ENCODE measurements at regions not wholly inside any gene's neighbourhood (a gene's known extent, or its start where the extent isn't known, plus 50 kb on each side); places are given as distances from the start of the nearest gene placed in this dataset.

DNA sequence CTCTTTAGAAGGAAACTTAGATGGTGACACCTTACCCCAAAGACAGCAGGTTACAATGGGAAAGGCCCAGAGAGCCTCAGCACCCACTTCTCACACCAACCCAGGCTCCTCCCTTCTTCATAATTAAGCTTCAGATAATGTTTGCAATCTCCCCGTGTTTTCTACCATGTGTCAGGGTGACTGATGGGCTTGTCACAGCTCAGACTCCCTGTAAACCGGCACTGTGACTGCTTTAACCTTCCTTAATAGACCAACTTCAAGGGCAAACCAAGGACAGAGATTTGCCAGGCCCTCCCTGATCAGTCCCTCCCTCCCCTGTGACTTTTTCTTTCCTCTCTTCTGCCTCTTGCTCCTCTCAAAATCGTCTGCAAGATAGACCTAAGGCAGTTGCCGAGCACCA is 760.6 kb upstream of the EEF2KMT start:
- no peak for DNase-seq (ENCODE audit: low read depth in 2 of 2)

DNA sequence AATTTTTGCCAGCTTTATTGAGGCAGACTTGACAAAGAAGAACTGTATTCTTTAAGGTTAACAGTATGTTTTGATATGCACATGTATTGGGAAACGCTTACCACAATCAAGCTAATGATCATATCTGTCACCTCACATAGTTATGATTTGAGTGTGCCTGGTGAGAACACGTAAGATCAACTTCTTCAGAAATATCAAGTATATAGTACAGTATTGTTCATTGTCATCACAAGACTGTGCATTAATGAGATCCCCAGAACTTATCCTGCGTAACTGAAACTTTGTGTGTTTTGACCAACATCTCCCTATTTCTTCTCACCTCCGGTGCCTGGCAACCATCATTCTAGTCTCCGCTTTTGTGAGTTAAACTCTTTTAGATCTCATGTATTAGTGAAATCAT is 756.4 kb upstream of the EEF2KMT start:
- no peak for DNase-seq (ENCODE audit: low read depth in 2 of 2)

DNA sequence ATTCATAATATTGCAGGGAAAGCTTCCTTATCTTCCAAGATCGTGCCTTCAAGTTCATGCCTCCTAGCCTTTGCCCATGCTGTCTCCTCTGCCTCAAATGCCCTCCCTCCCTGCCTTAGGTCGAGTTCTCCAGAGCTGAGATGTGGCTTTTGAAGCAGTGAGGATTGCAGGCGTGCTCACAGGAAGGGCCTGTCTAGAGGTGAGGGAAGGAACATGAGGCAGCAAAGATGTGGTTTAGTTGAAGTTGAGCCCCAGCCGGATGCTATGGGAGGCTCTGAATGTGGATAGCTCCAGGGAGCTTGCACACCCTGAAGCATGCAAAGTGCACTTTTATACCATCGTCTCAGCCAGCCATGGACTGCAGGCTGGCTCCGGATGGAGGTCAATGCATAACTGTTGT is 754.6 kb upstream of the EEF2KMT start:
- no peak for DNase-seq (ENCODE audit: low read depth in 2 of 2)

DNA sequence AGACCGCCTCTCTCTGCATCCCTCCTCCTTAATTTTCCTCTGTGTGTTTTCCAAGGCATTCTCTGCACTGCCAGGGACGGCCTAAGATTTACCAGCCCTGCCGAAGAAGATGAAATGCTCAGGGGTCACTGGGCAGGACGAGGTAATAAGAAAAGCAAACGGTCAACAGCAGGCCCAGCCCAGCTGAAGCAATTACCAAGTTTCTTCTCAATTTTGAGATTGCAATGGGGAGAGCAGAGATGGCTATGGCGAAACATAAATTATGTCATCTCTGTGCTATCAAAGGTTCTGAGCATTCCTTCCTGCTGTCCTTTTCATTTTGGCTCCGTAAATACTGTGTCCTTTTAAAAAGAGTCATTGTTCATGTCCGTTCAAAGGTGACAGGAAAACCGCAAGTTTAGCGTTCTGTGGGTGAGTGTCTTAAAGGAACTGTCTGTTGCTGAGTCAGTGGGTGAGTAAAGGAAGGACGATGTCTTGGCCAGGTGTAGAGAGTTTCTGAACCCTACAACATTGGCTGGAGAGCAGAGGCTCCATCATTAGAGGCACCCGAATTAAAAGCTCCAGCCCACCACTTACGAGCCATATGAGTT is 753.9 kb upstream of the EEF2KMT start:
- no peak for DNase-seq (ENCODE audit: low read depth in 2 of 2)

DNA sequence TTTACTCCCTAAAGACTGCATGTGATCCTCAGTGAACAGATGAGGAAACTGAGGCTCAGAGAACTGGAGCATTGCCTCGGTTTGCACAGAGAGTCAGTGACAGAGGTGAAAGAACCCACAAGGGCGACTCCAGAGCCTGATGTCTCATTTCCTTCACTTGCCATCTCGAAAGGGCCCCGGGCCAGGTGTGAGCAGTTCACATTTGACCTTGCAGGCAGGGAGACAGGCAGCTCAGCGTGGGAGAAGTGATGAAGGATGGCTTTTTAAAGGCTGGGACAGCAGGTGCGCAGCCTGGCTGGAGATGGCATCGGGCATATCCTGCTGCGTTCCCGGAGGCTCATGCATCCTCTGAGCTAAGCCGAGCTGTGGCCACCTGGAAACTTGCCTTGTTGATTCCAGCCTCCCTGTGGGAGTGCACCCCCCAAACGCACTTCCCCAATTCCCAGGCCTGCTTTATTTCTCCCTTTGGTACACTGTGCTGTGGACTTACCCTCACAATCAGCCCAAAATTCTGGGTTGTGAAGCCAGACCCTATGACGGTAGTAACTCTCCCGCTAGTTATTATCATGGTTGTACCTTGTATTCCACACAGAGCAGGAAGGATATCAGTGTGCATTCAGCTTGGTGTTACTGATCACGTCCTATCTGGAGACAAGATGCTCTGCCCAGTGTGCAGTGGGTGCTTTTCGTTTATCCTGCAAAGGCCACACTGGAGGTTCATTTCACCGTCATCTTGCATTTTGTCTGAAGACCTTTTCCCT is 753.2 kb upstream of the EEF2KMT start:
- no peak for DNase-seq (ENCODE audit: low read depth in 2 of 2)

DNA sequence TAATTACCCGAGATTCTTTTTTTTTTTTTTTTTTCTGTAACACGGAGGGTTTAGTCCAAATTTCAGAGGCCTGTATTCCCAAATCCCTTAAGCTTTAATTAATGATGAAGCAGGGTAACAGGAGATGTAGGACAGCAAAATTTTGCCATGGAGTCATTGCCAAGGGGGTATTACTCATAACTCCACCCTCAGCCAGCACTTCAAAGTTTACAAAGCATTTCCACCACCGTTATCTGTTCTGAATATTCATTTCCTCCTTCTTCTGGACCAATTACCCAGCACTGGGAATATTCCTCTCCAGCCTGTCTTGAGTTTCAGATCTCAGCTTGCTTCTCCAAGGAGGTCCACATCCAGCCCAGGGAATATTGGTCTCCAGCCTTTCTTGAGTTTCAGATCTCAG is 747.5 kb upstream of the EEF2KMT start:
- no peak for DNase-seq (ENCODE audit: low read depth in 2 of 2)

DNA sequence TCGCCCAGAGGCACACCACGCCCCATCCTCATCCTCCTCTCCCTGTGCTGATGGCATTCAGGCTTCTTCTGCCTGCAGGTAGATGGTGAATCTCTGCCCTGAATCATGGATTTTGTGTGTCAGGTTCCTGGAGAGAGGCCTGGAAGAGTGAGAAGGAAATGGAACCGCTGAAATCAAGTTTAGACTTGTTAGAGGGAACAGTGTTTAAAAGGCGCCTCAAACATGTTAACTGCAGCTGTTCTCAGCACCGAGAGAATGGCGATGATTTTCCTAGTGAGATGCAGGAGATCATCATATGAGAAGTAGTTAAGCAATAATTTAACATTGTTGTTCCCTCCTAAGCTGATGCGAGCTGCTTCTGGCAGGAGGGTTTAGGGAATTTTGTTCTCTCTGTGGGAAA is 744.4 kb upstream of the EEF2KMT start:
- DNase-seq (ENCODE audit: low read depth in 2 of 2) = no peak

DNA sequence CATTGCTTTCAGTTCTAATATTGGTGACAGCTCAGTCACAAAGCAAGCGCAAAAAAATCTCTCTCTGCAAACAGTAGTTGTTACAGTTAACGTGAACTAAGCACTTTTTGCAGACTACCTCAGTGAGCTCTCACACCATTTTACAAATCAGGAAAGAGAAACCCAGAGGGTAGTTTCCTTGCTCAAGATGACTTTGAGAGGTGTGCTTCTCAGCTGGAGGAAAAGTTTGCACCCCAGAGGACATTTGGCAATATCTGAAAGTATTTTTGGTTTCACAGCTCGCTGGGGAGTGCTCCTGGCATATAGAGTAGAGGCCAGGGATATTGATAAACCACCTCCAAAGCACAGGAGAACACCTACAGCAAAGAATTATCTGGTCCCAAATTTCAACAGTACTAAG is 741.1 kb upstream of the EEF2KMT start:
- no peak for DNase-seq (ENCODE audit: low read depth in 2 of 2)

DNA sequence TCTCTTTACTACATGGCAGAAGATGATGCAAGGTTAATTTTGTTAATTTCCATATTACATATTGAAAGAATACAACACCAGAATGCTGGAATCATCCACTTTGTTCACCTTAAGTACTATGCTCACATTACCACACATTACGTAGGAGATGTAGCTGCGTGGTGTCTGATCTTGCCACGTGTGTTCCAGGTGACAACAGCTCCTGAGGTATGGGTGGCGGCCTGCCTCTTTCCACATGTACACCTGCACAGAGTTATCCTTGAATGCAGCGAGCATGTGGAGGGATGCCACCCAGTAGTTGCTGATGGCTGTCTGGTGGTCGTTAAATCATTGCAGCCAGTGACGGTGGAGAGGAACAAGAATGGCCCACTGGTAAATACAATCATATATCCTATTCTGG is 740.5 kb upstream of the EEF2KMT start:
- no peak for DNase-seq (ENCODE audit: low read depth in 2 of 2)

DNA sequence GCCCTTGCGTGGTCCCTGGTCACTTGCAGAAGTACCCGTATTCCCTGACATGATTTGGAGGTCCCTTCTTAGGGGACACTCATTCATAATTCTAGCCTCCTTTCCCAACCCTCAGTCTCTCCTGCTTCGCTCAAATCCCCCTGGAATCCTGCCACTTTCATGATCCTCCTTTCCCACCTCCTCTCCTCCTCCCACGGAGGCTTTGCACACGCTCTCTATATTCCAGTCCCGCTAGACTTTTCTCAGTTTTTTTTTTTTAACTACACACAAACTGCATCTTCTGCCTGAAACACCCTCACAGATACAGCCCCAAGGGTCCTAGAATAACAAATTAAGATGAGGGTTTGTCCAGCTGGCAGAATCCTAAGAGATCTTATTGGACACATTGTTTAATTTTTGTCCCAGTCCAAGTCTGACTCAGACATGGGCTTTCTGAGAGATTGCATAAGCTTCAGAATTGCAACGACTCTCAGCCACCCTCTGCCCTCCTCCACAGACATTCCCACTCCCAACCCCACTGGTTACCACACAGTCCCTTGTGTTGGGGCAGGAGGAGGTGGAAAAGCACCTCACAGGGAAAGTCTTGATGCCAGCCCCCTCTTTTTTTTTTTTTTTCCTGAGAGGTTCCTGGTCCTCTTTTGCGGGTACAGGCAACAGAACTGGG is 739.5 kb upstream of the EEF2KMT start:
- no peak for DNase-seq (ENCODE audit: low read depth in 2 of 2)

DNA sequence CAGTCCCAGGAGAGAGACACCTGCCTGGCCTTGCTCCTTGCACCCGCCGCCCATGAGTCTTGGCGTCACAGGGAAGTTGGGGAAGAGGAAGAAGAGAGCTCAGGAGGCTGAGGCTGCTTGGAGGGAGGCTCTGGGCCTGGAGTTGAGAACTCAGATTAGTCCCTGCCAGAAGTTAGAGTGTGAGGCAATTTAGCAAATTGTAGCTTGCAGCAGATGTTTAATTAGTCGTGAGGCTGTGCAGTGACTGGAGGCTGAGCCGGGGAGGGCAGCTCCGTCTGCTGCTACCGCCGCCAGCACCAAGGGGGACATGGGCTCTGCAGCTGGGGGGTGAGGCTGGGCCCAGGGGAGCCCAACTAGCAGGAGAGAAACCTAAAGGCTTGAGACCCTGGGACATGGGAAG is 738.3 kb upstream of the EEF2KMT start:
- DNase-seq (ENCODE audit: low read depth in 2 of 2) = no peak

DNA sequence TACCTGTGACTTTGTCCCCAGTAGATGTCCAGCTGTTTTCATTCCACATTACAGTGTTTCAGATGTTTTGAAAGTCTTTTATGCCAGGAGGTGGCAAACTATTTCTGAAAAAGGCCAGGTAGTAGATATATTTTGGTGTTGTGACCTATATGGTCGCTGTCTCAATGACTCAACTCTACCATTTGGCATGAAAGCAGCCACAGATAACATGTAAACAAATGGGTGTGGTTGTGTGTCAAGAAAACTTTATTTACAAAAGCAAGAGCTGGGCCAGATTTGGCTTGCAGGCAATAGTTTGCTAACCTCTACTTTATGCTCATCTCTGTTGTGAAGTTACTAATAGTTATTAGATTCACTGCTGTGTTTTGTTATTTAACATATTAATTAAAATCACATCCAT is 728.7 kb upstream of the EEF2KMT start:
- DNase-seq (ENCODE audit: low read depth in 2 of 2) = no peak

DNA sequence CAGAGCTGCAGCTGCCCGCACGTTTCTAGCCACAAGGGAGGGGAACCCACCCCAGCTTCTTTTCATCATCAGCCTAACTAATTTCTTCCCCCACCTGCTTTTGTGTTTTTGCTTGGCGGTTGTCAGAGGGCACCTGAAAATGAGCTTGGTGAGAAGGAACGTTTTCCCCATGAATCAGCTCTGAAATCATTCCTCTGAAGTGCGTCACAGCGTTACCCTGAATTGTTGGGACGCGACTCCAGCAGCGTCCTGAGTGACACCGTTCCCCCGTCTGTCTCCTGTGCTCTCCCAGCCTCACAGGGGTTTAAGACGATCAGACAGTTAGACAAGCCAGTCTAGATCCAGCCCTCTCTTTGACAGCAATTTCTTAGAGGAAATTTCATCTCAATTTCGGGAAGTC is 722.9 kb upstream of the EEF2KMT start:
- no peak for DNase-seq (ENCODE audit: low read depth in 2 of 2)

DNA sequence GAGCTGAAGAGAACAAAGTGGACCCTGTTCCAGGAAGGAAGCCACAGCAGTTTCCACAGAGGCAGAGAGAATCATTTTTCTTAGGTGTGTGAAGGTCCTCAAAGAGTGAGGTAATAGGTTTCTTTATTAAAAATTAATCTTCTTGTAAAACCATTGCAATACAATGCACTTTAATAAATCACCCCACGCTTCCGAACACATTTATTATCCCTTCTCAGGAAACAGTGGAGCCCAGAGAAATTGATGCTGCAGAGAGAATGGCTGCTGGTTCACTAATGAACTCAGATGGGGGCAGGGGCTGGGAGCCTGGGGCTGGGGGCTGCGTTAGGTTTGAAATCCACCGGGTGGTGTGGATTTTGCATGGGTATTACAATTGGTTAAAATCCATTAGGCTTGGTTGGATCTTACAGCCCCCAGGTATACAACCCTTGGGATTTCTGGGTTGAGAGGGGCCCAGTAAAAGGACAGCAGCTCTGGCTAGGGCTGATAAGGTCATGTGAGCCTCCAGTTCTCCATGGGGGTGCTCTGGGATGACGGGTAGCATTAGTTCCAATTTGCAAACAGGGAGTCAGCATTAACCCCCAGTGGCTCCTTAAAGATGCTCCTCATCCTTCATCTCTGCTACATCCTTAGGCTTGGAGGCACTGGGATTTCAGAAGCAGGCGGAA is 718.1 kb upstream of the EEF2KMT start:
- DNase-seq (ENCODE audit: low read depth in 2 of 2) = no peak

DNA sequence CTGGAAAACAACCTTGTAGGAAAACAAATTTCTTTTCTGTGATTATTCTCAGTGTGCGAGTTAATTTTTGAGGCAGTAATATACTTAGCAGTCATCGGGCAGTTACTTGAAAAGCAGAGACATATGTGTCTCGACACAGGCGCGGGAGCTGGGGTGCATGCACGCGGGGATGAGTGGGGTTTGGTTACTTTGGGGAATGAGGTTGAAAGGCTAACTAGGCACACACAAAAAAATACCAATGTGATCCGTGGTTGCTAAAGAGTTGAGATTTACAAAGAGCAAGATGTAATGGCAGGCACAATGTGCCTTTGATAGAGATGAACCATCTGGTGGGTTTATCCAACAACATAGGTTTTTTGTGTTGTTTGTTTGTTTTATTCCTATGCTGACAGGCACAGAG is 703.8 kb upstream of the EEF2KMT start:
- DNase-seq (ENCODE audit: low read depth in 2 of 2) = no peak

DNA sequence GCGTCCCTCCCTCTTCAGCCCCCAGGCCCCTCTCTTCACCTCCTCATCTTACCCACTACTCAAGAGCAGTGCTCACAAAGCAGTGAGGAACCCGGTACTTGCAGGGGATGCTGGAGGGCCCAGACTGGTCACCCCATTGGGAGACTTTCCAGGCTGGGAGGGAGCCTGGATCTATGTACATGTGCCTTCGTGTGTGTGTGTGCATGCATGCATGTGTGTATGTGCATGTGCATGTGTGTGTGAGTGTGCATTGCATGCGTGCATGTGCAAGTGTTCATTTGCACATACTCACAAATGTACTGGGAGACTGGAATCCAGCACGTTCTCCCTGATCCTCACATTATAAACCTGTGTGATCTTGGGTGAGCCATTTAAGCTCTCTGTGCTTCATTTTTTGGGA is 696.0 kb upstream of the EEF2KMT start:
- no peak for DNase-seq (ENCODE audit: low read depth in 2 of 2)

DNA sequence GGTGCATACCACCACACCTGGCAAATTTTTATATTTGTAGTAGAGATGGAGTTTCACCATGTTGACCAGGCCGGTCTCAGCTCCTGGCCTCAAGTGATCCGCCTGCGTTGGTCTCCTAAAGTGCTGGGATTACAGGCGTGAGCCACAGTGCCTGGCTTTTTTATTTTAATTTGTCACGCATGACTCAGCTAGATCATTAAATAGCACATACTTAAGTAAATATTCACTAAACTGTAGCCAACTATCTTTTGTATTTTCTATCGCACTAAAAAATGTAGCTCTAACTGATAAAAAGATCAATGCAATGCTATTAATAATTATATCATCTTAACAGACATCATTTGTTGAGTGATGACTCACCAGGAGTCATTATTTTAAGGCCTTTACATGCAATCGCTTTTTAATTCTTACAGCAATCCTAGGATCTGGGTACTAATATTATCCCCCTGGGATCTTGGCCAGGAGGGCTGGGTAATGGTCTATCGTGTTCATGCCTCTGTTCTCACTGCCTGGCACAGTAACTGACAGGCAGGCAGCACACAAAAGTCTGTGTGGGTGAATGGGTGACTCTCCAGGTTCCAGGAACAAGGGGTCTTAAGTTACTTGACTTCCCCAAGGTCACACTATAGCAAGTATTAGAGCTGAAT is 693.5 kb upstream of the EEF2KMT start:
- DNase-seq (ENCODE audit: low read depth in 2 of 2) = no peak

DNA sequence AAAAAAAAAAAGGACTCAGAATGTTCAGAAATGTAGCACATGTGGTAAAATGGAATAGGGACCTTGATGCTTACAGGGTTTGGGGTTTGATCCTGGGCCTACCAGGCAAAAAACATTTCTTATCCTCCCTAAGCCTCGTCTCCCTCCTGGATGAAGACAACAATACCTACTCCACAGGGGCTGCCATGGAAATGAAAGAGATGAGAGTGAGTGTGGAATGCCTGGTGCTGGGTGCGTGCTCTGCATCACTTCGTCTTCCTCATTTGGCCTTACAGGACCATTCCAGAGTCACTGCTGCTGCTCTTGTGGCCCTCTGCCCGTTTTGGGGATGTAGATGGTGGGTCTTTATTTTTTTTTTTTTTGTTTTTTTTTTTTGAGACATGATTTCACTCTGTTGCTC is 692.9 kb upstream of the EEF2KMT start:
- no peak for DNase-seq (ENCODE audit: low read depth in 2 of 2)

DNA sequence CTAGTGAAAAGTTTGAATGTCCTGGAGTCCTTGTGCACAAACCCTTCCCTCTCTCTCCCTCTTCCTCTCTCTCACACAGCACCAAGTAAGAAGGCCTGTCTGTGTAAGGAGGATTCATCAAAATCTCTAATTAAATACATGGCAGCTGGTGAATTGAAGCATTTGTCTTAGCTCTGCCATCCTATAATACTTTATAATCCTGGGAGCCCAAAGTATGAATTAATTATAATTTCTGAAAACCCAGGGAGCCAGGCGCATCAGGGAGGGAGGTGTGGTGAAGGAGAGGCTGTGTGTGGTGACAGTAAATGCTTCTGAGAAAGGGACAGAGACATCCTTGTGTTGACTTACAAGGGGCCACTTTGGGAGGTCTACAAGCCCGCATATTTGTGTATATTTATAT is 691.4 kb upstream of the EEF2KMT start:
- DNase-seq (ENCODE audit: low read depth in 2 of 2) = no peak

DNA sequence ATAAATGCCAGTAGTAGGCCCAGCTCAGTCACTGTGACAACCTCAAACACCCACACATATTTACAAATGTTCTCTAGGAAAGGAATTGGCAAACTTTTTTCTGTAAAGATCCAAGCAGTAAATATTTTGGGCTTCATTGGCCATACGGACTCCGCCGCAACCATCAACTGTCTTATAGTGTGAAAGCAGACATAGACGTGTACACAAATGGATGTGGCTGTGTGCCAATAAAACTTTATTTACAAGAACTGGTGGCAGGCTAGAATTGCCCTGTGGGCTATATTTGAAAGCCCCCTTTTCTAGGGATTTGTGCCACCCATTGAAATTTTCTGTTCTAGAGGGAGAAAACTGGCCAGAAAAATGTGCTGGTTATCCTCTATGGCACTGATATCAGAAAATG is 683.8 kb upstream of the EEF2KMT start:
- DNase-seq (ENCODE audit: low read depth in 2 of 2) = no peak

DNA sequence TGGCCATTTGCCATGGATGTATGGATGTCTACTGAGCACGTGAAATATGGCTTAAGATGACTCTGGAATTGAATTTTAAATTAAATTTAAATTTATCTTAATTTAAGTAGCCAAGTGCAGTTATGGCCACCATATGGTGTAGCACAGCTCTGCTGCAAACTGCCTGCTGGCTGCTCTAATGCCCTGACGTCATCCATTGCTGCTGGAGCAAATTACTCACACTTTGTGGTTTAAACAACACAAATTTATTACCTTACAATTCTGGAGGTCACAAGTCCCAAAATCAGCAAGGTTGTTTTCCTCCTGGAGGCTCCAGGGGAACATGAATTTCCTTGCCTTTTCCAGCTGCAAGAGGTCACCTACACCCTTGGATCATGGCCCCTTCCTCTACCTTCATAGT is 679.3 kb upstream of the EEF2KMT start:
- DNase-seq (ENCODE audit: low read depth in 2 of 2) = no peak

DNA sequence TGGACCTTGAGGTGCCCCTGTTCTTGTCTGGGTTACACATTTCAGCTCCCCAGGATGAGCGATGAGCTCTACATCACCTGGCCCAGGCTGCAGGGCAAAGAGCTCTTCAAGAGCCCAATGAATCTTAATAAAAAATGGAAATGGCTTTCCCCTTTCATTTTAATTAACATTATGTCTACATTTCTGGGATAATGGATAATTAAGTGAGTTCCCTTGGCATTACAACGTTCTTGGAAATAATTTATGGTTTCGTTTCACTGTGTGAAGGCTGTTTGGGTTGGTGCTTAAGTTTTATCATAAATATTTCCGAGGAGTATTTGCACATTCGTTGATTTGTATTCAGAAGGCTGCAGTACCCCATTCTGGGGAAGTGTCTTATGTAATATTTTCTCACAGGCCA is 678.3 kb upstream of the EEF2KMT start:
- no peak for DNase-seq (ENCODE audit: low read depth in 2 of 2)
